H9 (cell line): ENCODE measurements at regions not wholly inside any gene's neighbourhood (a gene's known extent, or its start where the extent isn't known, plus 50 kb on each side); places are given as distances from the start of the nearest gene placed in this dataset.
"Not testable (repeated sequence)": the region's sequence is repeated elsewhere in the genome, so short reads cannot be mapped to it uniquely, and the experiment has no call there.

Experiments used
- DNase-seq: peaks from one replicate; pipeline ENCODE4 v3.0.0-alpha.2; 2017
- H2AFZ ChIP-seq: one replicate; pipeline ENCODE4 v1.6.1; 2013; ENCODE audit warnings: mild to moderate bottlenecking, low read length, control low read depth, moderate library complexity
- H2AK5ac ChIP-seq: 2 replicates; pipeline ENCODE4 v1.6.1; 2013; ENCODE audit warnings: low read length, control low read depth, mixed read lengths; ENCODE audit not compliant: insufficient read length
- H2BK120ac ChIP-seq: one replicate; pipeline ENCODE4 v1.6.1; 2013; ENCODE audit warnings: low read depth, mild to moderate bottlenecking, low read length, control low read depth, inconsistent platforms; ENCODE audit not compliant: poor library complexity, severe bottlenecking
- H2BK12ac ChIP-seq: 2 replicates; pipeline ENCODE4 v1.6.1; 2013; ENCODE audit warnings: low read length, control low read depth, mixed read lengths, low read depth; ENCODE audit not compliant: insufficient read length
- H2BK15ac ChIP-seq: 2 replicates; pipeline ENCODE4 v1.6.1; 2013; ENCODE audit warnings: low read depth, low read length, control low read depth
- H2BK20ac ChIP-seq: one replicate; pipeline ENCODE4 v1.6.1; 2013; ENCODE audit warnings: low read depth, mild to moderate bottlenecking, low read length, control low read depth, inconsistent platforms; ENCODE audit not compliant: poor library complexity, severe bottlenecking
- H2BK5ac ChIP-seq: 2 replicates; pipeline ENCODE4 v1.6.1; 2013; ENCODE audit warnings: low read length, control low read depth, mixed read lengths; ENCODE audit not compliant: insufficient read length
- H3K14ac ChIP-seq: 2 replicates; pipeline ENCODE4 v1.6.1; 2013; ENCODE audit warnings: low read length, control low read depth; ENCODE audit not compliant: insufficient read depth
- H3K18ac ChIP-seq: 2 replicates; pipeline ENCODE4 v1.6.1; 2013; ENCODE audit warnings: low read depth, mild to moderate bottlenecking, mixed read lengths, low read length, control low read depth; ENCODE audit not compliant: insufficient read length
- H3K23ac ChIP-seq: 2 replicates; pipeline ENCODE4 v1.6.1; 2013; ENCODE audit warnings: low read length, control low read depth, mixed read lengths, low read depth; ENCODE audit not compliant: insufficient read length
- H3K23me2 ChIP-seq: 2 replicates; pipeline ENCODE4 v1.6.1; 2013; ENCODE audit warnings: low read depth, mild to moderate bottlenecking, mixed read lengths, low read length, control low read depth; ENCODE audit not compliant: insufficient read length, poor library complexity, severe bottlenecking
- H3K27ac ChIP-seq: 2 replicates; pipeline ENCODE4 v1.5.1; 2013; ENCODE audit warnings: low read length, control low read depth, mixed read lengths, low read depth; ENCODE audit not compliant: insufficient read length
- H3K27me3 ChIP-seq: 2 replicates; pipeline ENCODE4 v1.6.1; 2013; ENCODE audit warnings: low read length, control low read depth, inconsistent platforms; ENCODE audit not compliant: insufficient read depth
- H3K4ac ChIP-seq: 2 replicates; pipeline ENCODE4 v1.6.1; 2013; ENCODE audit warnings: low read depth, mild to moderate bottlenecking, control low read depth, inconsistent platforms, low read length, moderate library complexity
- H3K4me1 ChIP-seq: 2 replicates; pipeline ENCODE4 v1.6.1; 2013; ENCODE audit warnings: low read length, control low read depth, inconsistent platforms; ENCODE audit not compliant: insufficient read depth
- H3K4me2 ChIP-seq: 2 replicates; pipeline ENCODE4 v1.6.1; 2013; ENCODE audit warnings: low read length, control low read depth, mixed read lengths; ENCODE audit not compliant: insufficient read length, insufficient read depth
- H3K56ac ChIP-seq: 2 replicates; pipeline ENCODE4 v1.6.1; 2013; ENCODE audit warnings: low read depth, mild to moderate bottlenecking, mixed read lengths, low read length, control low read depth; ENCODE audit not compliant: insufficient read length
- H3K79me1 ChIP-seq: 2 replicates; pipeline ENCODE4 v1.6.1; 2013; ENCODE audit warnings: low read depth, mild to moderate bottlenecking, moderate library complexity, low read length, control low read depth, inconsistent platforms; ENCODE audit not compliant: insufficient read depth, poor library complexity, severe bottlenecking
- H3K79me2 ChIP-seq: 2 replicates; pipeline ENCODE4 v1.6.1; 2013; ENCODE audit warnings: low read length, control low read depth, inconsistent platforms; ENCODE audit not compliant: insufficient read depth
- H3K9ac ChIP-seq: 2 replicates; pipeline ENCODE4 v1.6.1; 2013; ENCODE audit warnings: low read length, control low read depth, mixed read lengths; ENCODE audit not compliant: insufficient read length; ENCODE audit errors: extremely low read depth
- H3K9me3 ChIP-seq: one replicate; pipeline ENCODE4 v1.6.1; 2013; ENCODE audit warnings: low read depth, low read length, inconsistent platforms; ENCODE audit not compliant: control insufficient read depth
- H3T11ph ChIP-seq: one replicate; pipeline ENCODE4 v1.6.1; 2013; ENCODE audit warnings: mild to moderate bottlenecking, low read length, control low read depth, inconsistent platforms
- H4K20me1 ChIP-seq: one replicate; pipeline ENCODE4 v1.6.1; 2013; ENCODE audit not compliant: control insufficient read depth, insufficient read length, insufficient read depth
- H4K5ac ChIP-seq: 2 replicates; pipeline ENCODE4 v1.6.1; 2013; ENCODE audit warnings: low read depth, mild to moderate bottlenecking, mixed read lengths, low read length, control low read depth; ENCODE audit not compliant: insufficient read length
- H4K8ac ChIP-seq: replicated peaks from 2 replicates; pipeline ENCODE4 v1.6.1; 2013; ENCODE audit warnings: low read length, control low read depth, mixed read lengths, low read depth; ENCODE audit not compliant: insufficient read length
- H4K91ac ChIP-seq: 2 replicates; pipeline ENCODE4 v1.6.1; 2013; ENCODE audit warnings: low read depth, mild to moderate bottlenecking, moderate library complexity, mixed read lengths, low read length, control low read depth; ENCODE audit not compliant: insufficient read length
- H3K27ac Mint-ChIP-seq, 3 experiments: 2 replicates in 2 of 3; 3 replicates in 1 of 3; pipeline ENCODE4 v1.8.0; 2020 to 2021; ENCODE audit warnings: mixed read lengths in 3 of 3, mild to moderate bottlenecking in 1 of 3, moderate library complexity in 1 of 3
- H3K27me3 Mint-ChIP-seq: 2 replicates; pipeline ENCODE4 v1.8.0; 2021; ENCODE audit warnings: low read depth, mild to moderate bottlenecking, moderate library complexity, mixed read lengths
- H3K36me3 Mint-ChIP-seq, 3 experiments: 2 replicates in 2 of 3; 3 replicates in 1 of 3; pipeline ENCODE4 v1.8.0; 2020 to 2021; ENCODE audit warnings: low read depth in 3 of 3, mixed read lengths in 3 of 3; ENCODE audit not compliant: insufficient read depth in 1 of 3
- H3K4me1 Mint-ChIP-seq, 2 experiments: 2 replicates each; pipeline ENCODE4 v1.8.0; 2020; ENCODE audit warnings: mixed read lengths in 2 of 2
- H3K4me3 Mint-ChIP-seq, 2 experiments: 2 replicates in 1 of 2; 3 replicates in 1 of 2; pipeline ENCODE4 v1.8.0; 2020 to 2021; ENCODE audit warnings: mild to moderate bottlenecking in 2 of 2, mixed read lengths in 2 of 2, moderate library complexity in 1 of 2
- H3K9me3 Mint-ChIP-seq, 2 experiments: 2 replicates in 1 of 2; 3 replicates in 1 of 2; pipeline ENCODE4 v1.8.0; 2020; ENCODE audit warnings: mild to moderate bottlenecking in 2 of 2, mixed read lengths in 2 of 2, moderate library complexity in 1 of 2
- WGBS: extraction: QIAGEN DNeasy Blood & Tissue Kit; methylation state at CpG from one replicate; pipeline ENCODE4 v1.1.7; 2013; ENCODE audit warnings: missing lambda C conversion rate, low lambda C conversion rate, mixed read lengths; ENCODE audit not compliant: insufficient read length; ENCODE audit errors: extremely low coverage; 5-methylcytosine and 5-hydroxymethylcytosine counted together

DNA sequence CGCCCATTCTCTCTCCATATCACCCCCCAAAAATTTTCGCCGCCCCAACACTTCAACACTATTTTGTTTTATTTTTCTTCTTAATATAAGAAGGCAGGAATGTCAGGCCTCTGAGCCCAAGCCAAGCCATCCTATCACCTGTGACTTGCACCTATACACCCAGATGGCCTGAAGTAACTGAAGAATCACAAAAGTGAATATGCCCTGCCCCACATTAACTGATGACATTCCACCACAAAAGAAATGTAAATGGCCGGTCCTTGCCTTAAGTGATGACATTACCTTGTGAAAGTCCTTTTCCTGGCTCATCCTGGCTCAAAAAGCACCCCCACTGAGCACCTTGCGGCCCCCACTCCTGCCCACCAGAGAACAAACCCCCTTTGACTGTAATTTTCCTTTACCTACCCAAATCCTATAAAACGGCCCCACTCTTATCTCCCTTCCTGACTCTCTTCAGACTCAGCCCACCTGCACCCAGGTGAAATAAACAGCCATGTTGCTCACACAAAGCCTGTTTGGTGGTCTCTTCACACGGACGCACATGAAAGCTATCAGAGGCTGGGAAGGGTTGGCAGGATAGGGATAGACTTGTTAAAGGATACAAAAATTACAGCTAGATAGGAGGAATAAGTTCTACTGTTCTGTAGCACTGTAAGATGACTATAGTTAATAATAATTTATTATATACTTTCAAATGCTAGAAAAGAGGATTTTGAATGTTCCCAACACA lies 130.9 kb upstream of the PALMD start:
- not testable (repeated sequence) for H3K79me2 ChIP-seq, H3K4ac ChIP-seq, H3T11ph ChIP-seq, H2AK5ac ChIP-seq, H2BK15ac ChIP-seq, H3K27me3 ChIP-seq, H3K14ac ChIP-seq, H3K56ac ChIP-seq, H3K79me1 ChIP-seq, H2BK12ac ChIP-seq, H3K27me3 Mint-ChIP-seq, H3K9me3 ChIP-seq, H3K4me1 ChIP-seq, H4K8ac ChIP-seq, H2BK20ac ChIP-seq, H3K23ac ChIP-seq, H2BK5ac ChIP-seq, H2BK120ac ChIP-seq, H3K18ac ChIP-seq, H3K4me2 ChIP-seq, H2AFZ ChIP-seq, H3K23me2 ChIP-seq, H4K91ac ChIP-seq, H3K9ac ChIP-seq, H4K20me1 ChIP-seq, H4K5ac ChIP-seq
- Mint-ChIP-seq H3K27ac (peak overlapping the region; percentile 68 to 98 (median 88)), H3K4me1 (peaks cover 19 to 32% of the 10 kb centered on the region in 2 experiments), H3K36me3 (peaks cover 1 to 15% (median 6%) of the 10 kb centered on the region in 3 experiments), H3K9me3 (peaks cover 8 to 23% of the 10 kb centered on the region in 2 experiments), H3K4me3 (peak overlapping the region in 1 of 2 experiments; percentile 4; a peak in 1 of 5 replicates)
- peak; percentile 44 for DNase-seq
- WGBS, result no CpG with 5 or more reads among the region's 8 CpGs
- H3K27ac ChIP-seq, result peak overlapping the region; percentile 77
